HG03460 (cell line): ENCODE measurements at regions not wholly inside any gene's neighbourhood (a gene's known extent, or its start where the extent isn't known, plus 50 kb on each side); places are given as distances from the start of the nearest gene placed in this dataset.
"Not testable (repeated sequence)": the region's sequence is repeated elsewhere in the genome, so short reads cannot be mapped to it uniquely, and the experiment has no call there.

Experiments
- ATAC-seq: cut with Tn5 transposase; IDR thresholded peaks from one replicate; pipeline ENCODE4 v1.9.1; 2021; ENCODE audit not compliant: unreplicated experiment

- ATAC-seq: peak; percentile 75
Observed at GRCh38 chr5:116885825-116886224, 311.2 kb upstream of the SEMA6A start.

- ATAC-seq: peak; percentile 35
Observed at GRCh38 chr5:116883875-116884274, 309.3 kb upstream of the SEMA6A start.

GRCh38 chr5:116881921-116882531 is 307.4 kb upstream of the SEMA6A start:
- no peak for ATAC-seq

- ATAC-seq: no peak
Observed at GRCh38 chr5:116880601-116881000, 306.0 kb upstream of the SEMA6A start.

- ATAC-seq: peak; percentile 45
Observed at GRCh38 chr5:116880150-116880549, 305.5 kb upstream of the SEMA6A start.

GRCh38 chr5:116876240-116876840 is 301.7 kb upstream of the SEMA6A start:
- ATAC-seq: no peak

- no peak for ATAC-seq
Observed at GRCh38 chr5:116872986-116873385, 298.4 kb upstream of the SEMA6A start.

- no peak for ATAC-seq
Observed at GRCh38 chr5:116872486-116872885, 297.9 kb upstream of the SEMA6A start.

GRCh38 chr5:116867825-116868224 is 293.2 kb upstream of the SEMA6A start:
- not testable (repeated sequence) for ATAC-seq

- ATAC-seq: no peak
Observed at GRCh38 chr5:116865651-116866050, 291.0 kb upstream of the SEMA6A start.

GRCh38 chr5:116864838-116865190 is 290.2 kb upstream of the SEMA6A start:
- ATAC-seq: no peak

- no peak for ATAC-seq
Observed at GRCh38 chr5:116864157-116864837, 289.7 kb upstream of the SEMA6A start.

- no peak for ATAC-seq
Observed at GRCh38 chr5:116862632-116863455, 288.2 kb upstream of the SEMA6A start.

GRCh38 chr5:116861666-116862065 is 287.0 kb upstream of the SEMA6A start:
- no peak for ATAC-seq

GRCh38 chr5:116861097-116861496 is 286.5 kb upstream of the SEMA6A start:
- no peak for ATAC-seq

- ATAC-seq: no peak
Observed at GRCh38 chr5:116859666-116860320, 285.2 kb upstream of the SEMA6A start.

GRCh38 chr5:116858705-116859333 is 284.2 kb upstream of the SEMA6A start:
- ATAC-seq: no peak

- not testable (repeated sequence) for ATAC-seq
Observed at GRCh38 chr5:116858020-116858419, 283.4 kb upstream of the SEMA6A start.

- no peak for ATAC-seq
Observed at GRCh38 chr5:116856271-116856670, 281.6 kb upstream of the SEMA6A start.

- ATAC-seq: no peak
Observed at GRCh38 chr5:116853992-116854391, 279.4 kb upstream of the SEMA6A start.
